Amniotic epithelial cell (primary cell): ENCODE measurements at regions not wholly inside any gene's neighbourhood (a gene's known extent, or its start where the extent isn't known, plus 50 kb on each side); places are given as distances from the start of the nearest gene placed in this dataset.

Source experiments
- DNase-seq: peaks from one replicate; pipeline ENCODE4 v3.0.0-alpha.2; 2010; ENCODE audit warnings: low read depth

DNA sequence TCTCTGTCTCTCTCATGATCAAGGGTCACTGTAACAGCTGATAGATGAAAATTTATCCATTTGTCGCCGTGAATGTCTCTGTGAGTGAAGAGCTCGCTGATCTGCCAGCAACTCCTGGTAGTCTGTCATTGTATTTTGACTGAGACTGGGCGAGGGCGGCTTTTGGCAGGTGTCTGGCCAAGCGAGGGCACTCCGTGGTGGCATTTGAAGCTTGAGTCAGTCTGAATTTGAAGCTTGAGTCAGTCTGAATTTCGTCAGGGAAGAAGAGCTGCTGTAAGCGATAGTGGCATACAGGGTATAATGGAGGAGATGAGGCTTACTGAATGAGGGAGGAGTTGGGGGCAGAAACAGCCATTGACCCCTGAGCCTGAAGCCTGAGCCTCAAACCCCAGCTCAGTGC lies 56.8 kb upstream of the FAM181A start:
- DNase-seq = no peak

DNA sequence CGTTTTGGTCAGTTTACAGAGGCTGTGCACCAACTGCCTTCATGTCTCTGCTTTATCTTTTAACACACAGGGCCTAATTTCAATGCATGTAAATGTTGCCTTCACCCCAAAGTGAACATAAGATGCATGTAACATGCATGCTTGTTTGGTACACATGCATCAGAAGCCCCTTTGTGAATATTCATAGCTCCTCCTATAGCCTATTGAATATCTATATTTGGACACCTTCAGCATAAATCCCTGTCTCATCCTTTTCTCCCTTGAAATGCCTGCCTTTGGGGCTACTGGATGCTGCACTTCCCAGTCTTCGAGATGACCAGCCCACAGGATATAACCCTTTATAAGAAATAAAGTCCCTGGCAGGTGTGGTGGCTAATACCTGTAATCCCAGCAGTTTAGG lies 57.7 kb upstream of the FAM181A start:
- no peak for DNase-seq

DNA sequence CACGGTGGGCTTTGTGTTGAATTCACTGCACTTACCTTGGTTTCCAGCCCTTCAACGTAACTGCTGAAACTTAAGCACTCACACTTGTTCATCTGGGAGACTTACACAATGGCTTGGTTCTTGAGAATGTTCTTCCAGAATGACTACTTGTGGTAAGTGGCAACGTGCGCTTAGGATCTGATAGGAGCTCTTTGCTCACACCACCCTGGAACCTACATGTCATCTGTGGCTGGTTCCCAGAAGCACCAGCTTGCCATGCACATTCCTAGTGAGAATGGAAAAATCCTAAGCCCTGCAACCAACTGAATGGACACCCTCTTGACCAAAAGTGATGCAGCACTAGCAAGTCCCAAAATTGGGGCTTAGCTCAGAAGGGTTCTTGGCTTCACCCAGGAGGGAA lies 59.0 kb upstream of the FAM181A start:
- DNase-seq = no peak

GRCh38 chr14:93862265-93862664 lies 64.9 kb upstream of the FAM181A start:
- DNase-seq = no peak

GRCh38 chr14:93861836-93862235 lies 65.3 kb upstream of the FAM181A start:
- DNase-seq = no peak

GRCh38 chr14:93859957-93860356 lies 67.2 kb upstream of the FAM181A start:
- peak; percentile 0 for DNase-seq

GRCh38 chr14:93858896-93859295 lies 68.2 kb upstream of the FAM181A start:
- DNase-seq = no peak

GRCh38 chr14:93857500-93858283 lies 69.4 kb upstream of the PRIMA1 start:
- no peak for DNase-seq

GRCh38 chr14:93857081-93857480 lies 68.8 kb upstream of the PRIMA1 start:
- no peak for DNase-seq

GRCh38 chr14:93855737-93856136 lies 67.5 kb upstream of the PRIMA1 start:
- no peak for DNase-seq

GRCh38 chr14:93847473-93847872 lies 59.2 kb upstream of the PRIMA1 start:
- no peak for DNase-seq

GRCh38 chr14:93838238-93838637 lies 50.0 kb upstream of the PRIMA1 start:
- DNase-seq = no peak
